ENCODE measurements at regions not wholly inside any gene's neighbourhood (a gene's known extent, or its start where the extent isn't known, plus 50 kb on each side); places are given as distances from the start of the nearest gene placed in this dataset.

GRCh38 chr7:13416071-13416470, 573.4 kb downstream of the ETV1 start:
- no peak overlapping the region for H3K27ac Mint-ChIP-seq
- ATAC-seq (ENCODE audit: low read depth) (no peak), DNase-seq (no peak)
- ChIA-PET CTCF (no interaction called here), POLR2A (no interaction called here)
- Histone ChIP-seq H3K9me3 (ENCODE audit: control extremely low read depth in 1 of 3, control insufficient read depth in 2 of 3, insufficient read depth in 1 of 3, low read length in 2 of 3) (peaks cover 0 to 5% (median 1%) of the 10 kb centered on the region in 3 donors), H3K27ac (ENCODE audit: low read length in 2 of 2) (no peak overlapping the region), H3K9ac (ENCODE audit: low read length) (no peak overlapping the region), H3K4me3 (ENCODE audit: control extremely low read depth in 1 of 5, extremely low read depth in 1 of 5, insufficient read depth in 1 of 5, low read depth in 2 of 5, low read length in 4 of 5) (no peak overlapping the region), H4K20me1 (ENCODE audit: control insufficient read depth, insufficient read depth, low read length, poor library complexity, severe bottlenecking) (no peaks in the 10 kb centered on the region), H3K4me2 (replicated peaks; ENCODE audit: low read depth, low read length, poor library complexity, severe bottlenecking) (no peak overlapping the region), H3K4me1 (ENCODE audit: control insufficient read depth in 2 of 2, insufficient read depth in 2 of 2, low read length in 2 of 2) (no peaks in the 10 kb centered on the region), H3K36me3 (replicated peaks in 1 of 2; ENCODE audit: control extremely low read depth in 1 of 2, control insufficient read depth in 1 of 2, extremely low read depth in 1 of 2, insufficient read depth in 2 of 2, low read length in 1 of 2) (no peaks in the 10 kb centered on the region), H3K79me2 (ENCODE audit: control insufficient read depth, insufficient read depth, low read length) (no peaks in the 10 kb centered on the region), H3K27me3 (replicated peaks in 1 of 4; ENCODE audit: control extremely low read depth in 1 of 4, control insufficient read depth in 3 of 4, insufficient read depth in 4 of 4, low read length in 3 of 4) (no peaks in the 10 kb centered on the region), H2AFZ (ENCODE audit: insufficient read depth, low read depth, low read length, poor library complexity, severe bottlenecking) (no peak overlapping the region)
- H3K4me1 Mint-ChIP-seq = no peaks in the 10 kb centered on the region
- peaks cover 3% of the 10 kb centered on the region for H3K9me3 Mint-ChIP-seq (ENCODE audit: insufficient read depth)
- TF ChIP-seq CTCF (IDR thresholded peaks at IDR 0.05) (no peak), EZH2 (IDR thresholded peaks at IDR 0.05; ENCODE audit: borderline replicate concordance, insufficient read depth, low read depth, low read length, poor library complexity, severe bottlenecking) (no peak)
- WGBS (ENCODE audit: insufficient coverage) = no CpG with 5 or more reads among the region's 2 CpGs
- no peak overlapping the region for H3K4me3 Mint-ChIP-seq
- H3K27me3 Mint-ChIP-seq = no peaks in the 10 kb centered on the region
- intact Hi-C loops (cut with micrococcal nuclease) = no loop called here

- Histone ChIP-seq H3K4me3 (ENCODE audit: control extremely low read depth in 1 of 5, extremely low read depth in 1 of 5, insufficient read depth in 1 of 5, low read depth in 2 of 5, low read length in 4 of 5) (no peak overlapping the region), H3K9me3 (ENCODE audit: control extremely low read depth in 1 of 3, control insufficient read depth in 2 of 3, insufficient read depth in 1 of 3, low read length in 2 of 3) (peaks cover 0 to 5% (median 1%) of the 10 kb centered on the region in 3 donors), H3K36me3 (replicated peaks in 1 of 2; ENCODE audit: control extremely low read depth in 1 of 2, control insufficient read depth in 1 of 2, extremely low read depth in 1 of 2, insufficient read depth in 2 of 2, low read length in 1 of 2) (no peaks in the 10 kb centered on the region), H3K27me3 (replicated peaks in 1 of 4; ENCODE audit: control extremely low read depth in 1 of 4, control insufficient read depth in 3 of 4, insufficient read depth in 4 of 4, low read length in 3 of 4) (no peaks in the 10 kb centered on the region), H4K20me1 (ENCODE audit: control insufficient read depth, insufficient read depth, low read length, poor library complexity, severe bottlenecking) (no peaks in the 10 kb centered on the region), H3K27ac (ENCODE audit: low read length in 2 of 2) (no peak overlapping the region), H3K4me1 (ENCODE audit: control insufficient read depth in 2 of 2, insufficient read depth in 2 of 2, low read length in 2 of 2) (no peaks in the 10 kb centered on the region), H3K79me2 (ENCODE audit: control insufficient read depth, insufficient read depth, low read length) (no peaks in the 10 kb centered on the region), H3K9ac (ENCODE audit: low read length) (no peak overlapping the region), H3K4me2 (replicated peaks; ENCODE audit: low read depth, low read length, poor library complexity, severe bottlenecking) (no peak overlapping the region), H2AFZ (ENCODE audit: insufficient read depth, low read depth, low read length, poor library complexity, severe bottlenecking) (no peak overlapping the region)
- intact Hi-C loops (cut with micrococcal nuclease) = no loop called here
- POLR2A ChIA-PET = no interaction called here
- Mint-ChIP-seq H3K27me3 (no peaks in the 10 kb centered on the region), H3K4me3 (no peak overlapping the region), H3K4me1 (no peaks in the 10 kb centered on the region), H3K9me3 (ENCODE audit: insufficient read depth) (peaks cover 3% of the 10 kb centered on the region), H3K27ac (no peak overlapping the region)
- DNase-seq (no peak), ATAC-seq (ENCODE audit: low read depth) (no peak)
- no peak for TF ChIP-seq CTCF (IDR thresholded peaks at IDR 0.05)
- no peak for TF ChIP-seq EZH2 (IDR thresholded peaks at IDR 0.05; ENCODE audit: borderline replicate concordance, insufficient read depth, low read depth, low read length, poor library complexity, severe bottlenecking)
- WGBS (ENCODE audit: insufficient coverage) = 86% methylated on average over 1 of the region's 1 CpG
- CTCF ChIA-PET = no interaction called here
Measured at GRCh38 chr7:13416544-13416943, 572.9 kb downstream of the ETV1 start.
